ENCODE measurements at regions not wholly inside any gene's neighbourhood (a gene's known extent, or its start where the extent isn't known, plus 50 kb on each side); places are given as distances from the start of the nearest gene placed in this dataset.
"Not testable (repeated sequence)": the region's sequence is repeated elsewhere in the genome, so short reads cannot be mapped to it uniquely, and the experiment has no call there.

GRCh38 chr13:79851318-79851717, 370.4 kb downstream of the NDFIP2 start:
- no peak for DNase-seq (ENCODE audit: low spot score)
- Histone ChIP-seq H3K9me3 (no peaks in the 10 kb centered on the region), H3K36me3 (no peaks in the 10 kb centered on the region), H3K4me3 (no peak overlapping the region), H3K27ac (no peak overlapping the region), H3K27me3 (replicated peaks; ENCODE audit: insufficient read depth) (no peaks in the 10 kb centered on the region), H3K4me1 (replicated peaks) (no peaks in the 10 kb centered on the region)
- no peak for TF ChIP-seq POLR2A (IDR thresholded peaks at IDR 0.05)
- TF ChIP-seq, protein P1, sequence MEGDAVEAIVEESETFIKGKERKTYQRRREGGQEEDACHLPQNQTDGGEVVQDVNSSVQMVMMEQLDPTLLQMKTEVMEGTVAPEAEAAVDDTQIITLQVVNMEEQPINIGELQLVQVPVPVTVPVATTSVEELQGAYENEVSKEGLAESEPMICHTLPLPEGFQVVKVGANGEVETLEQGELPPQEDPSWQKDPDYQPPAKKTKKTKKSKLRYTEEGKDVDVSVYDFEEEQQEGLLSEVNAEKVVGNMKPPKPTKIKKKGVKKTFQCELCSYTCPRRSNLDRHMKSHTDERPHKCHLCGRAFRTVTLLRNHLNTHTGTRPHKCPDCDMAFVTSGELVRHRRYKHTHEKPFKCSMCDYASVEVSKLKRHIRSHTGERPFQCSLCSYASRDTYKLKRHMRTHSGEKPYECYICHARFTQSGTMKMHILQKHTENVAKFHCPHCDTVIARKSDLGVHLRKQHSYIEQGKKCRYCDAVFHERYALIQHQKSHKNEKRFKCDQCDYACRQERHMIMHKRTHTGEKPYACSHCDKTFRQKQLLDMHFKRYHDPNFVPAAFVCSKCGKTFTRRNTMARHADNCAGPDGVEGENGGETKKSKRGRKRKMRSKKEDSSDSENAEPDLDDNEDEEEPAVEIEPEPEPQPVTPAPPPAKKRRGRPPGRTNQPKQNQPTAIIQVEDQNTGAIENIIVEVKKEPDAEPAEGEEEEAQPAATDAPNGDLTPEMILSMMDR (IDR thresholded peaks at IDR 0.05) = no peak
- no peak for TF ChIP-seq POLR2AphosphoS5 (IDR thresholded peaks at IDR 0.05)
- intact Hi-C loops (cut with DNase I) = no loop called here

GRCh38 chr13:79847882-79848592, 367.1 kb downstream of the NDFIP2 start:
- WGBS = 61% methylated on average over 5 of the region's 5 CpGs
- Histone ChIP-seq H3K36me3 (no peaks in the 10 kb centered on the region), H3K9me3 (no peaks in the 10 kb centered on the region), H3K27me3 (replicated peaks; ENCODE audit: insufficient read depth) (no peaks in the 10 kb centered on the region), H3K4me1 (replicated peaks) (no peaks in the 10 kb centered on the region), H3K4me3 (no peak overlapping the region), H3K27ac (no peak overlapping the region)
- intact Hi-C loops (cut with DNase I) = no loop called here
- no peak for DNase-seq (ENCODE audit: low spot score)
- TF ChIP-seq, protein P1 (IDR thresholded peaks at IDR 0.05) = no peak
- TF ChIP-seq POLR2AphosphoS5 (IDR thresholded peaks at IDR 0.05) = no peak
- no peak for TF ChIP-seq POLR2A (IDR thresholded peaks at IDR 0.05)

DNA sequence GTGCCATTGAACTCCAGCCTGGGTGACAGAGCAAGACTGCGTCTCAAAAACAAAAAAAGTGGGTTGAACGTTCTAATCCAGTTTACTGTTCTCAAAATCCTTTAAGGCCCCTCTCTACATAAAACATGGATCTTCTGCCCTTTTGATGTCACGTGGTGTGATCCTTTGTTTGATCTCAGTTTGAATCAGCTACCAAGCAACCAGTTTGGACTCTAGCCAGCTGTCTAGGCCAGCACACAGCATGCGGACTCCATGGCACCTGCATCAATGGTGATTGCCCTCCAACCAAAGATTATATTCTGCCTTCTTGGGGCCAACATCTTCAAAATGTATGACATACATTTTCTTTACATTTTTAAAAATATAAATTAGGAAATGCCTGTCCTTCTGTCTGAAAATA, 365.4 kb downstream of the NDFIP2 start:
- Histone ChIP-seq H3K4me3 (no peak overlapping the region), H3K27ac (no peak overlapping the region), H3K4me1 (replicated peaks) (no peaks in the 10 kb centered on the region), H3K27me3 (replicated peaks; ENCODE audit: insufficient read depth) (no peaks in the 10 kb centered on the region), H3K9me3 (no peaks in the 10 kb centered on the region), H3K36me3 (no peaks in the 10 kb centered on the region)
- intact Hi-C loops (cut with DNase I) = no loop called here
- TF ChIP-seq POLR2A (IDR thresholded peaks at IDR 0.05) (no peak), POLR2AphosphoS5 (IDR thresholded peaks at IDR 0.05) (no peak)
- TF ChIP-seq, protein P1 (IDR thresholded peaks at IDR 0.05) = no peak
- WGBS = 79% methylated on average over 4 of the region's 4 CpGs
- DNase-seq (ENCODE audit: low spot score) = no peak

GRCh38 chr13:79837741-79838450, 356.9 kb downstream of the NDFIP2 start:
- no peak overlapping the region for H3K4me3 ChIP-seq
- no peaks in the 10 kb centered on the region for H3K27me3 ChIP-seq (replicated peaks; ENCODE audit: insufficient read depth)
- DNase-seq (ENCODE audit: low spot score) = no peak
- H3K36me3 ChIP-seq = no peaks in the 10 kb centered on the region
- TF ChIP-seq POLR2A (IDR thresholded peaks at IDR 0.05) = no peak
- TF ChIP-seq, protein P1 (IDR thresholded peaks at IDR 0.05) = no peak
- no peak for TF ChIP-seq POLR2AphosphoS5 (IDR thresholded peaks at IDR 0.05)
- intact Hi-C loops (cut with DNase I) = no loop called here
- no peak overlapping the region for H3K27ac ChIP-seq
- no peaks in the 10 kb centered on the region for H3K4me1 ChIP-seq (replicated peaks)
- WGBS = 74% methylated on average over 3 of the region's 3 CpGs
- no peaks in the 10 kb centered on the region for H3K9me3 ChIP-seq

- H3K27ac ChIP-seq; H3K4me1 ChIP-seq (replicated peaks); DNase-seq (ENCODE audit: low spot score); H3K27me3 ChIP-seq (replicated peaks; ENCODE audit: insufficient read depth); H3K9me3 ChIP-seq; H3K4me3 ChIP-seq; intact Hi-C loops (cut with DNase I); H3K36me3 ChIP-seq: not testable (repeated sequence)
- WGBS = 72% methylated on average over 2 of the region's 2 CpGs
Observed at GRCh38 chr13:79836121-79836520, 355.2 kb downstream of the NDFIP2 start.

Data from prostate gland (tissue), 2 donors.